ENCODE measurements at regions not wholly inside any gene's neighbourhood (a gene's known extent, or its start where the extent isn't known, plus 50 kb on each side); places are given as distances from the start of the nearest gene placed in this dataset.

DNA sequence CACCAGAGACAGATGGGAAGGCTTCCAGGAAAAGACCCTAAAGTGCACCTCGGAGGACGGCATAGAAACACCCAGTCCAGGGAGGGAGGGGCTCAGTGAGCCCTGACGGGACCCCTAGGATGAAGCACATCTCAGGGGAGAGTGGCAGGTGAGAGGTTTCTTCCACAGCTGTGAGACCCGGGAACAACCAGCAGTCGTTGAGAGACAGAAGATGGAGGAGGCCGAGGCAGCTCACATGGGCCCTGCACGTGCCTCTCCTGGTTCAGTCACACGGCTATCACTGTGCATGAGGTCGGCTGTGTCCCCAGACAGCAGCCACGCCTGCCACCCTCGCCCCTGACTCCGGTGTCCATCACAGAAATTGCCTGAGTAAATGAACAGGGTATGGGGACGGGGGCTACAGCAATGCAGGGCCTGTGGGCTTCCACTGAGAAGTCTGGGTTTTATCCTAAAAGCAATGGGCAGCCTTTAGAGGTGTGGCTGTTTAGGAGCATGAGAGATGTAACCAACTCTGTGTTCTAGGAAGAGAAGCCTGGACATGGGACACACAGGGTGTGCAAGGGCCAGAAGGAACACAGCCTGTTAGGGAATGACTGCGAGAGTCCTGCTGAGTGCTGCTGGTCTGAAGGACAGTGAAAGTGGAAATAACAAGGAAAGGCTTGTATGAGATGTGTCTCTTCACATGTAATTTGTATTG lies 102.0 kb downstream of the TMEM18 start:
- no peak for DNase-seq (ENCODE audit: low spot score)

DNA sequence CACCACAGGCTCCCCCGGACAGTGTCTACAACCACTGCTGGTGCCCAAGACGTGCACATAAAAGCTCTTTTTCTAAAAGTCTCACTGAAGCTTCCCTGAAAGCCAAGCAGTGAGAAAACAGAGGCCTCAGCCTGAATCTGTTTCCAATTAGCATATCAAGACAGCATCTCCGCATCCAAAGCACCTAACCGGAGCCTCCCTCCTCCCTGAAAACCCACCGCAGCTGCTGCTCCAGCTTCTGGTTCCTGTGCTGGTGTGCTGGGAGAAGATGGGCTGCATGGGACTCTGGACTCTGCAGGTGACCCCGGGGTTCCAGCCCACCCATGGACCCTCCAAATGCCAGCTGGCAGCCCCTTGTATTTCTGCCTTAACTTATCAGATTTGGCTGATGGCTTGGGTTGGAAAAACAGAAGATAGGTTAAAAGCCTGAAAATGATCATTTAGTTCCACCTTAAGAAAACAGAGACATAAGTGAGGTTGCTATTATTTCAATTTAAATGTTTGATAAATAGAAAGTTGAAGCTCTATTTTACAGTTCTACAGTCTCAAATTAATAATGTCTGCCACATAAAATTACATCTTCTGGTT lies 103.3 kb downstream of the TMEM18 start:
- no peak for DNase-seq (ENCODE audit: low spot score)

DNA sequence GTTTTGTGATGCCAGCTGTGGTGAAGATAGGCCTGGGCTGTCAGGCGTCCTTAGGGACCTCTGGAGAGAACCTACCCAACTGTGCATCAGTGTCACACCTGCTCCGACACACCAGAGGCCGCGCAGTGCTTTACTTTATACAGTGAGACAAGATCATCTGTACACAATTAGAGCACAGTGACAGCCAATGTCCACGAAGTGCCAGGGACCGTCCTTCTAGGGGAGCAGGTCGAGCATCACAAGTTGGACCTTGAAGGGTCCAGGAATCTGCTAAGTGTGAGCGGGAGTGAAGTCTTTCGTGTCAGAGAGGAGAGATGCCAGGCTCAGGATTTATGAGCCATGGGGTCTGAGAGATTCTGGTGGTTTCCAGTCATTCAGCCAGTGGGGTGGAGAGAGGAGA lies 104.2 kb downstream of the TMEM18 start:
- no peak for DNase-seq (ENCODE audit: low spot score)

DNA sequence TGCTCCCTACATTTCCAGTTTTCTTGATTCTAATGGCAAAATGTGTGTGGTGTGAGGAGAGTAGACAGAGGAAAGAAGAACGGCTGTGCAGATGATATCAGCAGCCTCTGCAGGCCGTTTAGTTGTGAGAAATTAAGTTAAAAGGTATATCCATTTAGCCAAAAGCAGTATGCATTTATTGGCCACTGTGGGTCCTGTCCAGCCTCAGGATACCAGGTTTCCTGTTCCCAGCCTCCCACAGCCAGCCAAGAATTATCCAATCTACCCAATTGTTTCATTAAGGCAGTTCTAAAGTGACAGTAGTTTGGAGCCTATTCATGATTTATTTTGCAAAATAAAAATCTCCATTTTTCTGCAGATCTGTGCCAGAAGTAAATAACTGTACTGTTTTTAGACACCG lies 107.5 kb downstream of the TMEM18 start:
- DNase-seq (ENCODE audit: low spot score), result no peak

DNA sequence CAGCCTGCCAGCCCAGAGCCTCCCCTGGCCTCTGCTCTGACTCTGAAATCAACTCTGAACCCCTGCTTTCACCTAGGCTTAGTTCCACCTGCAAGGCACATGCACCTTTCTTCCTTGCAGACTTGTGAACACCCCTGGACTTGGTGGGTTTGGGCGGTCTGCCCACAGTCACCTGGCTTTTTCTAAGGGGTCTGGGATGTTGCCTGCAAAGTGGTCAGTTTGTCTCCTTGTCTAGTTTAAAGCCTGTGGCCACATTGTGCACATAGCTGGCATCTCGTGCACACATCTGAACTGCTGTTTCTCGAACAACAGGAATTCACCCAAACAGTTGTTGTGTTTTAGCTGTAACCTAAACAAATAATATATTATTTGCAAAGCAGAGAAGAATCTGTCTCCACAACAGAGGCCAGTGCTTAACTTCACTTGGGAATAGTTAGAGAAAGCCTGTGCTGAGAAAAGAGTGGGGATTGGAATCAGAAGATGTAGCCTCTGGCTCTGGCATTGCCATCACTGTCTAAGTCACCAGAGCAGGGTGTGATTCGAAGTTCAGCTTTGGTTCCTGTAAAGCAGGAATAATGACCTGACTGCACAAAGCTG lies 108.5 kb downstream of the TMEM18 start:
- DNase-seq (ENCODE audit: low spot score), result no peak

DNA sequence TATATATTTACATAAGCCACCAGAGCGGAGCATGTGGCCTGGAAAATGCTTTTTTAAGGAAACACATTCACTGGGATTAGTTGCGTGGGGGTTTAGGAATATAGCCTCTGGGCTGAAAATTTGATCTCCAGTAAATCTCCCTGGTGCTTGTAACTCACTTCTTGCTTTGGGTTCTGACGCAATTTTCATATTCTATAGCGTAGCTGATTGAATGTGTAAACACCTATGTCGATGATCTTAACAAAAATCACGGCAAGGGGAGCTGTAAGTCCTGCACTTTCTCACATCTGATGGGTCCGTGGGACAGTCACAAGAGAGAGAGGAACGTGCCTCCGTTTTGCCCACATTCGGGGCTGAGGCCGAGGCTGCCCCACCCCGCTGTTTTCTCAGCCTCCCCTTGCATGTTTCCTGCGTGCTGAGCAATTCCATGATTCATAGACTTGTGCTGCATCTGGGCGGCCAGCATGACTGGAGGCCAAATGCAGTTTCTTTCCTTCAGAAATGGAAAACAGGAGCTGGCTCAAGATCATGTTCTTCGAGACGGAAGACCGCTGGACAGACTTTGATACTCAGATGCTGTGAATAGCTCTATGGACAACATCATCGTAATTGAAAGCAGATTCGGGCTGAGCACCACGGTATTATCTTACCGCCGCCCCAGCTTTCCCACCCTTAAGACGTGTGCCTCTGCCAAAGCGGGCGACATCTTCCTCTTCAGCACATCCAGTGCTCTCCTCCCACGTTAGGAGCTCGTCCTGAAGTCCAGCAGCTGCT lies 109.2 kb downstream of the TMEM18 start:
- DNase-seq (ENCODE audit: low spot score), result no peak

DNA sequence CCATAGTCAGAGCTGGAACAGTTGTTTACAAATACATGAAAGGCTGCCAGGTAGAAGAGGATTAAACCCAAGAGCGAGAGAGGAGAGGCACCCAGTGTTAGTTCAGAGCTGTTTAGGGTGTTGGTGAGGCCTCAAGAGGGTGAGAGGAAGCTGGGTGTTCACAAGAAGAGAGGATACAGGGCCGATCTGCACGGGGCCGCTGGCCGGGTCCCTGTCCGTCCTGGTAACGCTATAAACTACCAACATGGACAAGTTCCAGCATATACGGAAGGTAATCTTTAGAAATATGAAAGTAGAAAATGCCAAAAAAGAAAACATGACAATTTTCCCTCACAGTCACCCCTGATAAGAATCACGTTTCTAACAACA lies 109.7 kb downstream of the TMEM18 start:
- no peak for DNase-seq (ENCODE audit: low spot score)

DNA sequence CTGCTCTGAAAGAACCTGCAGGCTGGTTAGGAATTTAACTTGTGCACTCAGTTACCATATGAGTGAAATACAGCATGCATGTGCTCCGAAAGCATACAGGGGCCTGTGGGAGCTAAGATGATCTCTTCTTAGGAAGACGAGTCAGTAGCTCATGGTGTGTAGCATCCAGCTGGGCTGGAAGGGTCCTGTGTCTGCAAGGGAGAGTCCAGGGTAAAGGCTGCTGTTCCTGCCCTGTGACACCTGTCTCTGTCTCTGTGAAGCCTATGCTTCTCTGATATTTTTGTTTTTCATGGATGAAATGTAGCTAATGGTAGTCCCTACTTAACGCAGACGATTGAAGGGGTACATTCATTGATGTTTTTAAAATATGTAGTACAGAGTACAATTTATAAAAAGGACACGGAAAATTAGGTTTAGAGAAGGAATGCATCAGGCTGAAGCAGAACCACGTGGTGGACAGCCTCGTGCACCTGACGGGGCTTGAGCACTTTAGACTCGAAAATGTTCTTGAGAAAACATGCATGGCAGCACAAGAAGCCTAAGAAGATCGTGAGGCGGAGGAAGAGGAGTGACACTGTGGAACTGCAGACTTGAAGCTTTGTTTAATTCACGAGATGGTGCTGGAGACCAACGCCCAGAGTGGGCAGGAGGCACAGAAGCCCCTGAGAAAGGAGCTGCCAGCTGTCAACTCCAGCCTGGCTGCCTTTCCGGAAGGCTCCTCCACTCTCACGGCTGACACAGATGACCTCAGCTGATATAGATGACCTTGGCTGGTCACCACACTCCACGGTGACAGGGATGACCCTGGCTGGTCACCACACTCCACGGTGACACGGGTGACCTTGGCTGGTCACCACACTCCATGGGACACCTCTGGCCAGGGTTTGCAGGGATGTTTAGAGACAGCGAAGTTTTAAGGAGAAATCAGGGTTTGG lies 110.6 kb downstream of the TMEM18 start:
- DNase-seq (ENCODE audit: low spot score), result no peak

DNA sequence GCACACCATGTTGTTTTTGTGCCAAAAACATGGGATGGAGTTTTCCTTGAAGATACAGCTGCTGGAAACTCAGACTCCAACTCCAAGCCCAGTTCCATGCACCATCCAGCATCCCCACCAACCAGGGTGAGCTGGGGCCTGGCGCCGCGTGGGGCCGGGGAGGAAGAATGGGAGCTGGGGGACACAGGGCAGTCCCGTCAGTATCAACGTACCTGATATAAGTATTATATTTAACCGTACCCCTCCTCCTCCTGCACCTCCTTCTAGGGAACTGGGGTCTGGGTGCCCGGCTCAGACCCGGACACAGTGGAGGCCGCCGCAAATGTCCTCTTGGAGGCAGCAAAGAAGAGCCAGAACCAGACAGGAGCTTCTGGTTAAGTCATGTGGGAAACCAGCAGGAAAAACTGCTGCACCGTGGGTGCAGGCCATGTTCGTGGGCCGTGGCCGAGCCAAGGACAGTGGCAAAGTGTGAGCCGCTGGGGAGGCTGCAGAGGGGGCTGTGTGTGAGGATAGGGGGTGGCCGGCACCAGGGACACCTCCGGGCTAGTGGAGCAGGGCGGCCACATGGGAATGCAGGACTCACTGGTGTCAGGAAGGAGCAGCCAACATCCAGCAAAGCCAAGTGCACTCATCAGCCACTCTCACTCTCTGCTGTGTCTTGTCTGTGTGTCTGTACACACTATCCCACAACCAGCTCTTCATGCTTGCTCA lies 112.6 kb downstream of the TMEM18 start:
- DNase-seq (ENCODE audit: low spot score), result no peak

DNA sequence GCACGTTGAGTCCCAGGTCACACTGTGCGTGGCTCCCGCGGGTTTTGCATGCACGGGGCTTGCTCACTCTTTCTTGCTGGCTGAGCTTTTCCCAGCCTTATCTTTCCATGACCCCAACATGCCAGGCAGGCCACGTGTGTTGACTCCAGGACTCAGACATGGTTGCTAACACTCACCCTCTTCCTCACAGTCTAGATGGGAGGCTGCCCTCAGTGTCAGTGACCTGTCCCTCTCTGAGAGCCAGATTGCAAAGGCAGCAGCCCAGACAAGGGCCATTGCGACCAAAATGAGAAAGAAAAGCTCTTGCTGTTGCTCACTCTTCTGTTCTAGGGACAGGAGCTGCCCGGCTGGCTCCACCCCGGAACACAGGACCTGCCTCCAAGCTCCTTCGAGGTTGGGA lies 113.7 kb downstream of the TMEM18 start:
- DNase-seq (ENCODE audit: low spot score), result no peak

DNA sequence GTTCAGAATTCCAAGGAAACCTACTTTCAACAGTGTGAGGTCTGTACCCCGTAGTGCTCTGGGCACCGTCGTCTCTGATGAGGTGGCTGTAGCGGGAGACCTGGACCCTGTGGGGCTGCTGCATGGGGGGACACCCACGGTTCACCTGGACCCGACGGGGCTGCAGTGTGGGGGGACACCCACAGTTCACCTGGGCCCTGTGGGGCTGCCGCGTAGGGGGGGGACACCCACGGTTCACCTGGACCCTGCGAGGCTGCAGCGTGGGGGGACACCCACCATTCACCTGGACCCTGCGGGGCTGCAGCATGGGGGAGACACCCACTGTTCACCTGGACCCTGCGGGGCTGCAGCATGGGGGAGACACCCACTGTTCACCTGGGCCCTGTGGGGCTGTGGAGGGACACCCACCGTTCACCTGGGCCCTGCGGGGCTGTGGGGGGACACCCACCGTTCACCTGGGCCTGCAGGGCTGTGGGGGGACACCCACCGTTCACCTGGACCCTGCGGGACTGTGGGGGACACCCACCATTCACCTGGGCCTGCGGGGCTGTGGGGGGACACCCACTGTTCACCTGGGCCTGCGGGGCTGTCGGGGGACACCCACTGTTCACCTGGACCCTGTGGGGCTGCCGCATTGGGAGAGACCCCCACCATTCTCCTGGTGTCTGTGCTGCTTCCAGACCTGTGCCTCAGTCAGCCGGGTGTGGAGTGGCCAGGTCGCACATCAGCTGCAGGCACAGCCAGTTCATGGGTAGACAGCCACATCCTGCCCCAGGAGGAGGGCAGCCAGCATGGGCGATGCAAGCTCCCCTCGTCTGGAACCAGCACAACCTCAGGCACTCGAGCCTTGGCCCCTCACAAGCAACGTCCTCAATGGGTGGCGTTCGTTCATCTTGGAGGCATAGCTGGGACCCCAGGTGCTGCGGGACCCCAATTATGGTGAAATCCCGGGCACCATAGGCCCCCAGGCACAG lies 114.5 kb downstream of the TMEM18 start:
- DNase-seq (ENCODE audit: low spot score), result no peak

DNA sequence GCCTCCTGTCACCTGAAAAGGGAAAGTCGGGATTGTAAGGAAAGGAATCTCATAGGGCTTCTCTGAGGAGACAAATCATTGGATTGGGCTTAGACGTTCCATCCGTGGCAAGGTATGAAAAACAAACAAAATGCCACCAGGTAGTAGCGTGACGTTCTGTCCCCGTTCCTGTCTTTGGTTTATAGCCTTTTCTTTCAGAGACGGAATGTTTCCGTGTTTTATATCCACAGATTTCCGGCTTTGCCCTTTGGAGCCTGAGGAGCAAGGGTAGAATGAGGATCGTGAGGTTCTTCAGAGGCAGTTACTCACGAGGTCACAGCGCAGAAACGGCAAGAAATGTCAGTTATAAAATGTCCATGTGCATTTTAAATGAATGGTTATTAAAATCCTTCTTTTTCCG lies 118.3 kb downstream of the TMEM18 start:
- no peak for DNase-seq (ENCODE audit: low spot score)

DNA sequence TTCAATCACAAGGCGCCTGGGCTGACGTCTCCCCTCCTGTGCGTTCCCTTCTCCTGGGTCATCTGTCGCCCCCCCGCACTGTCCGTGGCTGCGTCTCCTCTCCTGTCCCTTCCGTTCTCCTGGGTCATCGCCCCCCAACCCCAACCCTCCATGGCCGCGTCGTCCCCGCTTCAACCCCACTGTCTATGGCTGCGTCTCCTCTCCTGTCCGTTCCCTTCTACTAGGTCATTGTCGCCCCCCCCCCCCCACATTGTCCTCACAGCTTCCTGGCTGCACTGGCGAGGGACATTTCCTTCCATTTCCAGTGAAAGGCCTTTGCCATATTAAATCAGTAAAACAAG lies 118.9 kb downstream of the TMEM18 start:
- no peak for DNase-seq (ENCODE audit: low spot score)

DNA sequence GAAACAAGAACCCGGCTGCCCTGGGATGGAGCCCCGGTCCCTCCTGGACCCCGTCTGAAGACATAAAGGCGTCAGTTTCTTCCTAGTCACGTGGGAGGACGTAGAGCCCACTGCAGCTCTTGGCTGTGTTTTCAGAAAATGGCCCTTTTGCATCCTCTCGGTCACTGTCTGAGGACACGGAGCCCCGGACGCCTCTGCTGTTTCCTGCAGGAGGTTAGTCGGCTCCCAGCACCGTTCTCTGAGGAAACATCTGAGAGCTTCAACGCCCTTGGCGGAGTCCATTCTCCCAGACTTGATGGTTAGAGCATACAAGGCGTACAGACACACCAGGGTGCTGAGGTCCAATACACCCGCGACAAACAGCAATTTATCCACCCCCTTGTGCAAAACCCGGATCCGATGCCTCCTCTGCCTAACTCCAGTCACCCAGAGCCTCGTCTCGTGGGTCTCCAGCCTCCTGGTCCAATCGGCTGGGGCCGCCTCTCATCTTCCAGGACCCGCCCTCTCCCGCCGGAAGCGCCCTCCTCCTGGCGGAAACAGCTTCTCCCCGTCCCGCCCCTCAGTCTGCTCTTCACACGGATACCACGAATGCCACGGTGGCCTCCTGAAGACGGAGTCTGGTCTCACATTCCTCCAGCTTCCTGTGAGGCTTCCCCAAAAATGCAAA lies 119.4 kb downstream of the TMEM18 start:
- no peak for DNase-seq (ENCODE audit: low spot score)

DNA sequence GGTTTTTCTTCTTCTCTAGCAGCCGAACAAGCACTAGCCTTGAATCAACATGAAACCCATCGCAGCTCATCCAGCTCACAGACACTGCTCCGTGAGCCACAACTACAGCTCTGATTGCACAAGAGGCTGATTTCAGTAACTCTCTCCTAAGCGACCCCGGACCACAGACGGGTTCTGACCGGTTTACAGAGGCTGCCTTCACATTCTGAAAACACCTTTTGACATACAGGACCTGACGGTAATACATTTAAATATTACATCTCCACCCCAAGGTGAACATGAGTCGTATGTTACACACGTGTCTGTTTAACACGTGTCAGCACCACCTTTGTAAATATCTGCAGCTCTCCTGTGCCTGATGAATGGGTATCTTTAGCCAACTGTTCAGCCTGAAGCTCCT lies 120.7 kb downstream of the TMEM18 start:
- no peak for DNase-seq (ENCODE audit: low spot score)

DNA sequence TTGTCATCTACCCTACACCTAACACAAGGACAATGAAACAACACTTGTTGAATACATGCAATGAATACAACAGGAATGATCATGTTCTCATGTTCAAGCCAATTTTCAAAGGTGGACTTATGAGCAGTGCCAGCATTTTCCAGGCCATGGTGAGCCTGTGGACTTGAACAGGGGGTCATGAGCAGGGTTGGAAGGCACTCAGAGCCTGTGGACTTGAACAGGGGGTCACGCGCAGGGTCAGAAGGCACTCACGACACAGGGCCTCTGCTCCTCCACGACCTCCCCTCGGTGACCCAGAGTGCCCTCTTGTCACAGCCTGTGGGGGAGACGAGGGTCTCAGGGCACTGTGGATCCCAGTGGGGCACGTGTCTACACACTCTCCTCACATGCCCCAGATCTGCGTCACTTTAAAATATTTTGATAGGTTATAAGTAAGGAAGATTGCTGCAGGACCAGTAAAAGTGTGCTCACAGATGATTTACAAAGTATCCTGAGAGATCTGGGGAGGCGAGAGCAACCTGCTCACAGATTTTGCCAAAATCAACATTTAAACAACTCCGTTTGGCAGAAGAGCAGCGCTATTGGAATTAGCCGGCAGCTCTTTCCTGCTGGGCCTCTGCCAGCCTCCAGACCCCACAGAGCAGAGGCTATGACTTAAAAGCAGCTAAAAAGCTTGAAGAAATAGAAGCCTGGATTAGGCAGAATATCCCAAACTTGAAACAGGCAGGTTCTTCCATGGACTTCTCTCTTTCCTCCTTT lies 121.9 kb downstream of the TMEM18 start:
- DNase-seq (ENCODE audit: low spot score), result no peak

DNA sequence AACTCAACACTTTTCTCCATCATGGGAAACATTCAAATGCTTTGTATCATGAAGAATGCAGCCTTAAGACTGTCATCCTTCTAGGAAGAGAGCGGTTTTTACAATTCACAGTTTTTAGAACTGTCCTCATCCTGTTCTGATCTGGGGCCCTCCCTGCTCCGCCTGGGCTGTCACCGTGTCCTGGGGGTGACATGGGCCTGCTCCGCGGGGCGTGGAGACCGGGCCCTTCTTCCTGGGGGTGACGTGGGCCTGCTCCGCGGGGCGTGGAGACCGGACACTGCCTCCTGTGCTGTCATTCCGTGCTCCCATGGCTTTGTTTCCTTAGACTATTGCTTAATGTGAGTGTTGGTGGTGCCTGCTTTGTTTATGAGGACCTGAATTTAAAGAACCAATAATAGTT lies 122.8 kb downstream of the TMEM18 start:
- no peak for DNase-seq (ENCODE audit: low spot score)

DNA sequence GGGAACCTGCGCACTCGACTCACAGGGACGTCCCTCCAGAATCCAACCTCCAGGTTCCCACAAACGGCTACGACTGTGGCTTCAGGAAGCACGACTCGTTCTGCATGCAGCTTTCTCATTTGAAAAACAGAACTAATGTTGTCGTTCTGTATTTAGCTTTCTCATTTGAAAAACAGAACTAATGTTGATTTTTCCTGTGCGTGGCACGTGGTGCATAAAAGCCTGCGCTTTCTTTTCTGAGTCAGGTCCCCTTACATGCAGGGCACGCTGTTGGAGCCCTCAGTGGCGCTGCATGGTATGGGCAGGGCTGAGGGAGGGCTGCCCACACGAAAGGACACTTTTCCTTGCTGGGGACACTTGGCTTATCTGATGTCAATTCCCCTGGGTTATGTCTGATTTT lies 124.3 kb downstream of the TMEM18 start:
- DNase-seq (ENCODE audit: low spot score), result no peak

DNA sequence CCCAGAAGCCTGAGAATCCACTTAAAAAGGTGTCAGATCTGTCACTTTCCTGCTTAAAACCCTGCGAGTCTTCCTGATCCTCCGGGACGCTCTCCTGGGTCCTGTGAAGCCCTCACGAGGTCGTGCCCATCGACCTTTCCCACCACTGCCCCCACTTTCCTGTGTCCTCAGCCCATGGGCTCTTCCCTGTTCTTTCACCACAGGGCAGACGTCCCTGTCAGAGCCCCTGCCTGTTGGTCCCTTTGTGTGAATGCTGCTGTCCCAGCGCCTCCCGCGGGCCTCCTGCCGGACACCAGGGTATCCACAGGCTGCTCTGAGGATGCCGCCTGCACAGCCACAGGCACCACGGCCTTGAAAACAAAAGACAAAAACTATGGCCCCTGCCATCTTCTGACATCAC lies 125.6 kb downstream of the TMEM18 start:
- DNase-seq (ENCODE audit: low spot score), result no peak
